NCI-H69 (cell line): ENCODE measurements at regions not wholly inside any gene's neighbourhood (a gene's known extent, or its start where the extent isn't known, plus 50 kb on each side); places are given as distances from the start of the nearest gene placed in this dataset.
"Not testable (repeated sequence)": the region's sequence is repeated elsewhere in the genome, so short reads cannot be mapped to it uniquely, and the experiment has no call there.

Experiments used
- DNase-seq: peaks from one replicate; lab custom pipeline; 2025; lab: John Stamatoyannopoulos, UW

DNA sequence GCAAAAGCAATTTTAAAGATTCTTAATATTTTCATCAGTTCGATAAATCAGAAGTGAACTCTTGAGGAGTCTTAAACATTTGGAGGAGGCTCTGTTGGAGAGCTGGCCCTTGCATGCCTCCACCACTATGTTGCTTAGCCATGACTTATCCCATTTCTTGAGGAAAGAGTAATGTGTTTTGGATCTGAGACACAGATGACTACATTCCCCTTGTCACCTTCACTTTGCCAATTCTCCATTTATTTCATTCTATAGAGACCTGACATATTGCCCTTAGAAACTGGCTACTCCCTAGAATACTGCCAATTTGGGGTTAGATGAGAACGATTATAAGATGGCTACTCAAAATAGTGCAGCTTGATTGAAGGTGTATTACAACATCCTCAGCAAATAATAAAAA is 157.4 kb upstream of the TMEM260 start:
- no peak for DNase-seq

DNA sequence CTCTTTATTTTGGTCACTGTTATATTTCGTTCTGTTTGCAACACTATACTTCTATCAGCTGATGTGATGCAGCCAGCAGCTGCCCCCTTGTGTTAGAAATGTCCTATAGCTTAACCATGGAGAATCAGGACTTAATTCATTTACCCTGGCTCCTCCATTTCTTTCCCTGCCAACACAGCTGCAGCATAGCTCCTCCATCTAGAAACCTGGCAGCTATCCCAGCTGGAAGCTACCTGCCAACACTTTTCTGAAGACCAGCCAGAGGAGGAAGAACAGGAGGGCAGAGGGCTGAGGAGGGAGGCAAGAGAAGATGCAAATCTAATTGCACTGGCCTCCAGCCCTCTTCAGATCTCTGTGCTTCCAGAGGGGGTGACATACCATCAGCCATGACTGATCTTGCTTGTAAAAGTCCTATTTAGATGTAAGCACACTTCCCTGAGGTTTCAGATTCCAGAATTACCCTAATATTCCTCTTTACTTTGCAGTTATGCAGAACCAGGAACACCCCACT is 156.8 kb upstream of the TMEM260 start:
- DNase-seq = peak; percentile 95

GRCh38 chr14:56423544-56423943 is 156.1 kb upstream of the TMEM260 start:
- DNase-seq = no peak

DNA sequence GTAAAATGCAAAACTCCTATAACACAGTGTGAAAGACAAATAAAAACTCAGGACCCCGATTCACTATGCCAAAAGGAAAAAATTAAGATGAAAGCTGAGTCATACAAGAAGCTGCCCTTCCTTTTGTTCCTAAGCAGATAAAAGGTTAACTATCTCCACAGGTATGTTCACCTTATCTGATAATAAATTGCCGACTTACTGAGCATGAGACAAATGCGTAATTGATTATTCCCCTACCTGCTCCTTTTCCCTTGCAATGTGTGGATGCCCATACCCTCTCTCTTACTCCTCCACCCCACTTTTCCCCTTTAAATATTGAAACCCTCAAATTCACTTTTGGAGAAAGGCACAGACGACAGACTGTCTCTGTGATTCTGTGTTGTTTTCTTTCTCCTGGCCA is 148.6 kb upstream of the TMEM260 start:
- DNase-seq = no peak

DNA sequence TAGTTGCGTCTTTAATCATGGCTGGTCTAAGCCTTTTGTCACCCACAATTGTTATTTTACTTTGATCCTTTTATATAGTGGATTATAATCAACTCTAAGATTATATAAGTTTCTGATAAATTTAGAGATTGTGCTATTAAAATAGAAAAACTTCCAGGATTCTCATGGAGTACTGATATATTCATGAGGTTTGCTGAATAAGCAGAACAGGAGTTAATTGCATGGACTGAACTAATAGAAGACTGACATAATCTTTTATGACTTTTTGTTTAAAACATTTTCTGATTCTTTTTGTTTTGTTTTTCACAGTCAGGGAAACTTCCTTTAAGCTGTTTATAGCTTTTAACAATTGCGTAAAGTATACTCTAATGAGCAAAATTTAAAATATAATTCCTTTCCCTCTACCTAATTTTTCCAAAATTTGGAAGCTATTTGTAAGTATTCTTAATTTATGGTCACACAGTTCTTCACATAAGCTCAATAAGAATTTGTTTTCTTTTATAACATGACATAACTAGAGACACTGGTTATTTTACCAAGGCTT is 129.9 kb upstream of the TMEM260 start:
- no peak for DNase-seq

- no peak for DNase-seq
These were observed 126.7 kb upstream of the TMEM260 start for GRCh38 chr14:56452940-56453339.

DNA sequence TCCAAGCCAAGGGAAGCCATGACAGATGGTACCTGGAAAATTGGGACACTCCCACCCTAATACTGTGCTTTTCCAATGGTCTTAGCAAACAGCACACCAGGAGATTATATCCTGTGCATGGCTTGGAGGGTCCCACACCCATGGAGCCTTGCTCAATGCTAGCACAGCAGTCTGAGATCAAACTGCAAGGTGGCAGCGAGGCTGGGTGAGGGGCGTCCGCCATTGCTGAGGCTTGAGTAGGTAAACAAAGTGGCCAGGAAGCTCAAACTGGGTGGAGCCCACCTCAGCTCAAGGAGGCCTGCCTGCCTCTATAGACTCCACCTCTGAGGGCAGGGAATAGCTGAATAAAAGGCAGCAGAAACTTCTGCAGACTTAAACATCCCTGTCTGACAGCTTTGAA is 124.9 kb upstream of the TMEM260 start:
- DNase-seq = not testable (repeated sequence)

DNA sequence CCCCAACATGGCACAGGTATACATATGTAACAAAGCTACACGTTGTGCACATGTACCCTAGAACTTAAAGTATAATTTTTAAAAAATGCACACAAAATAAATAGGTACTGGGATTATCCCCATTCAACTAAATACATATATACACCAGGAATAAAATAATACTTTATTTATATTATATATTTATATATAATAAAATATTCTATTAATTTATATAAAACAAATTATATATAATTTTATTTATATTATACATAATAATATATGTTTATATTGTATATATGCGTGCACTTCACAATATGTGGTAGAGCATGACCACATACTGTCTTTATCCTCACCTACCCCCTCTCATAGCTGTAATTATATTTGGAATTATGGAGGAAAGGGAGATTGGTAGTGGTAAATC is 119.1 kb upstream of the TMEM260 start:
- DNase-seq = no peak

- peak; percentile 32 for DNase-seq
These were observed 118.0 kb upstream of the TMEM260 start for GRCh38 chr14:56461276-56462275.

- no peak for DNase-seq
These were observed 116.2 kb upstream of the TMEM260 start for GRCh38 chr14:56463271-56463890.

DNA sequence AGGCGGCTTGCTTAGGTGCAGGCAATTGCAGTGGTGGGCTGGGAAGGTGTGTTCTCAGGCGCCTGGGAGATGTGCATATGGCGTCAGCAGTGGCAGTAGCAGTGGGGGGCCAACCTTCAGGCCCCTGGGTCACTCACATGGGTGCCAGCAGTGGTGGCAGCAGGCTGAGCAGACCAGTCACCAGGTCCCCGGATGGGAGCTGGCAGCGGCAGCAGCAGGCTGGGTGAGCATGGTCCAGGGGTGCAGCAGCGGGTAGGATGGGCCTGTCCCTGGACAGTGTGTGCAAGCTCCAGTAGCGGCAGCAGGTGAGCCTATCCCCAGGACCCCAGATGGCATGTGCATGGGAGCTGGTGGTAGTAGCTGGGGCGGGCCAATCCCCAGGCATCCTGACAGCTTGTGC is 108.5 kb upstream of the TMEM260 start:
- DNase-seq = no peak

- DNase-seq = peak; percentile 74
These were observed 105.1 kb upstream of the TMEM260 start for GRCh38 chr14:56474419-56475022.

- DNase-seq = peak; percentile 80
These were observed 97.2 kb upstream of the TMEM260 start for GRCh38 chr14:56482310-56482911.

- peak; percentile 66 for DNase-seq
These were observed 92.4 kb upstream of the TMEM260 start for GRCh38 chr14:56487090-56487667.

GRCh38 chr14:56487761-56488160 is 91.8 kb upstream of the TMEM260 start:
- DNase-seq = peak; percentile 30

DNA sequence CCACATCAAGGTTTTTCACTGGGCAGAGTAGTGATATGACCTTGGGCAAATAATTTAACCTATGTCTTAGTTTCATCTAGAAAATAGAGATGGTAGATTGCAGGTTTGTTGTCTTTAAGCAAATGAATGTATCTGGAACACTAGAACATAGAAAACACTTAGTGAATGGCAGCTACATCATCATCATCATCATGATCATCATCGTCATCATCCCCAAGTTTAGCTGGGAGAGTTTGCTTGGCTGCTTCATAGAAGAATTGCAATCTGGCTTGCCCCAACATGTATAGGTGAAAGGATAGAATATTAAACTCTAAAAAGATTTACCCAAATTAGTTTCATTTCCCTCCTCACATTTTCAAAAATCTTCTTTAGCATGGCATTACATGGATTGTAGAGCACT is 91.3 kb upstream of the TMEM260 start:
- DNase-seq = no peak

- peak; percentile 80 for DNase-seq
These were observed 89.2 kb upstream of the TMEM260 start for GRCh38 chr14:56490379-56490778.

- DNase-seq = peak; percentile 94
These were observed 88.0 kb upstream of the TMEM260 start for GRCh38 chr14:56491299-56492285.

DNA sequence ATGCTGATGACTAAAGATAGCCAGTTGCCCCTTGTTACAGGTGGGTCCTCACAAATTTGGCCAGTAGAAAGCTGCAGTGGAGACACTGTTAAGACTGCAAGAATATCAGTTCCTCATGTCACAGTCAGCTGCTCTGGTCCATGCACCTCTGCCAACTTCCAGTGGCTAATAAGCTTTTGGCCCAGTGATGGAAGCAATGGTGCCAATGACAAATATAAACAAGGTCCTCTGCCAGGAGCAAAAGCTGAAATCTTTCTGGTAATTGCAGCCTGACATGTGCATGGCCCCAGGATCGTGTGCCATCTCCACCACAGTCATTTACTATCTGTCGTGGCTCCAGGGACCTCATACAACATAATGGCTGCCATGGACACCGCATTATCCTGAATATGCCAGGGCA is 85.4 kb upstream of the TMEM260 start:
- DNase-seq = peak; percentile 36

DNA sequence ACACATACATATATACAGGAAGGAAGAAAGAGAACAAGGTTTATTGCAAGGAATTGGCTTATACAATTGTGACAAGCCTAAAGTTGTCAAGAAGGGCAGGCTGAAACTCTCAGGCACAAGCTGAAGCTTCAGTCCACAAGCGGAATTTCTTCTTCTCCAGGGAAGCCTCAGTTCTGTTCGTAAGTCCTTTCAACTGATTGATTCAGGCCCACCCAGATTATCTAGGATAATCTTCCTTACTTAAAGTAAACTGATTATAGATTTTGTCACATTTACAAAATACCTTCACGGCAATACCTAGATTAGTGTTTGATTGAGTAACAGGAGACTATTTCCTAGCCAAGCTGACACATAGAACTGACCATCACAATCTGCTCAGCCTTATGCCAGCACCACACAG is 81.5 kb upstream of the TMEM260 start:
- DNase-seq = no peak
